NCI-H345 treated with DMSO at 0.1 percent for 48 hours (cell line): ENCODE measurements at regions not wholly inside any gene's neighbourhood (a gene's known extent, or its start where the extent isn't known, plus 50 kb on each side); places are given as distances from the start of the nearest gene placed in this dataset.

ENCODE experiments used
- DNase-seq: peaks from one replicate; lab custom pipeline; 2025; ENCODE audit not compliant: unreplicated experiment; lab: John Stamatoyannopoulos, UW

- DNase-seq: no peak
Measured at GRCh38 chr12:41893491-41893890, 251.2 kb downstream of the GXYLT1 start.

GRCh38 chr12:41892302-41892701, 252.4 kb downstream of the GXYLT1 start:
- DNase-seq: no peak

DNA sequence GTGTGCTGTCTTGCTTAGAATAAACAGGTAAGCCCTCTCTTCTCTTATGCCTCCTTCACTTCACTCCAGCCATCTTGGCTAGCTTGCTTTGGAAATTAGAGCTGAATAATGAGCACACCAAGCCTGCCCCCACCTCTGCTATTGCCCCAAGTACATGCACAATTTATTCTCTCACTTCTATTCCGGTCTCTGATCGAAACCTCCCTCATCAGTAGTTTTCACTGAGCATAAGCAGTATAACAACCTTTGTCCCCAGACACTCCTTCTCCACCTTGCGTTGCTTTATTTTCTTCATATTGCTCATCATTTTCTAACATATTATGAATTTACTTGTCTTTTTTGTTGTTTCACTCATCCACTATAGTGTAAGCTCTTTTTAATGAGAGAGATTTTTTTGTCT, 253.4 kb downstream of the GXYLT1 start:
- no peak for DNase-seq

DNA sequence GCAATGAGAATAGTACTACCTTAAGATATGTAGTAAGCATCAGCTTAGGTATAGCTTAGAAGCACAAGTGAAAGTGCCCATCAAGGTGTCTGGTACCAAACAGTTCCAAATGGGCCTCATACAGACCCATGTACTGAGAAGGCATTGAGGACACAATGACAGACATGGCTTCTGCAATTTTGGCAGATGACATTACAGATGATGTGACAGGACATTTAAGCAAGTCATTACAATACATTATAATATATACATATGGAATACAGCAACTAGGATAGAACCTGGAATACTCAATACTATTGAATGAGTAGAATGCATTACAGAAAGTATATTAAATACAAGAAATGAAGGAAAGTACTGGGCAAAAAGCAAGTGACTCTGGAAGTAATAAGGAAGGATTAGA, 256.4 kb downstream of the GXYLT1 start:
- DNase-seq: no peak

DNA sequence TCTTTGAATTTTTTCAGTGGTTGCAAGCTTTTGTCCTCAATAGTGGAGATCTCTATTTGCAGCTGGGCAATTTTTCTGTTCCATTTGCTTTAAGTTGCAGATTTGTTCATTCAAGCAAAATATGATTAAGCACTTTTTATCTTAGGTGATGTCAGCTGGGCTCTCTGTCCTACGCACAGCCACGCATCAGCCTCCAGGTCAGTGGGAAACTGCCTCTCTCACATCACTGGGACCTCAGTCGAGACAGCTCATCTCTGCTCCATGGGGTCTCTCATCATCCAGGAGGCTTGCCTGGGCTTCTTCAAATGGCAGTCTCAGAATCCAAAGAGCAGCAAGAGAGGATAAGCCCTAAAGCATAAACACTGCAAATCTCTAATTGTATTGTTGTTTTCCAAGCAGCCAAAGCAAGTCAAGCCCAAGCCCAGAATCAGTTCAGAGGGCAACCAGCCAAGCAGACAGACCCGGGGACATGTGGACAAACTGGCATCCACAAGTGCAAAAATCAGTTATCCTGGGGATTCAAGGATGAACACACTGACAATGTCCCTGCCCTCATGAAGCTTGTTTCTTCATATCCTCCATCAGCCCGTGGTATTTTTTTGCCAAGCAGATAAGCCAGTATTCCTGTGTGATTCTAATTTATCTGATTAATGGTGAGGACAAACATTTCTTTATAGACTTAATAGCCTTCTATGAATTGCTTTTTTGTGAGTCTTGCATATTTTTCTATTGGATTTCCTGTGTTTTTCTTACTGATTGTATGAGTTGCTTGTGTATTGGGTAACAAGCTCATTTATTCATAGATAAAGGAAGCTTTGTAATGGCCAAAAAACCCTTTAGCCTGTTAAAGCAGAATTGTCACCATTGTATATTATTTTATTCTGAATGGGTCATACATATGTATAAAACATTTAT, 262.5 kb downstream of the GXYLT1 start:
- DNase-seq: no peak

DNA sequence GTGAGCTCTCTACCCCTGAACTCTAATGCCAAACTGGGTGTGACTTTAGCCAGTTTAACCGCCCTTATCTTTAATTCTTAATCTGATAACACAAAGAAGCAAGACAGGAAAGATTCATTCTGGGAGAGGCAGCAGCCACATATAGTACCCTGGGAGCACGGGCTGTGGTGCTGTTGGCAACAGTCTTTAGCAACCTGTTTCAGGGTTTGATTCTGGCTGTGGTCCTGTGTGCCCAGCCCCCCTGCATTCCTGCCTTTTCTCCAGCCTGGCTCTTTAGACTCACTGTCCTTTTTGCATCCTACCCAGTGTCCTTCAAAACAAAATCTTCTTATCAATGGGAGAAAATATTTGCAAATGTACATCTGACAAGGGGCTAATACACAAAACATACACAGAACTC, 275.2 kb downstream of the GXYLT1 start:
- no peak for DNase-seq

GRCh38 chr12:41866878-41867430, 277.7 kb downstream of the GXYLT1 start:
- DNase-seq: no peak

- DNase-seq: no peak
Measured at GRCh38 chr12:41856228-41856627, 288.4 kb downstream of the GXYLT1 start.

DNA sequence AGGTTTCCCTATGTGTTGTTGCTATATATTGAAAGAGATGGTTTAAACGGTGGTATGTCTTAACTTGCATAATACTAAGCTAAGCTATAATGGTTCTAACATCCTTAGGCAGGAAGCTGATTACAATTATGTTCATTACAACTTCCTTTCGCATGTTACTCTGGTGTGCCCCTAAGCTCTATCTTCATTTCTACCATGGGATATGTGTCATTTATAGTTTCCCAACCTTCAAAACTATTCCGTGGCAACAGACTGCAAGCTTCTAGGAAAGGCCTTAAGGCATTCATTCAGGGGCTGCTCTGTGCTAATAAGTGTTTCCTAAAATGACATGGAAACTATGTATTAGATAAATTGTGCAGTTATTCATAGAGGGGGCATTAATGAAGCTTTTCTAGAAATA, 294.6 kb downstream of the GXYLT1 start:
- no peak for DNase-seq

DNA sequence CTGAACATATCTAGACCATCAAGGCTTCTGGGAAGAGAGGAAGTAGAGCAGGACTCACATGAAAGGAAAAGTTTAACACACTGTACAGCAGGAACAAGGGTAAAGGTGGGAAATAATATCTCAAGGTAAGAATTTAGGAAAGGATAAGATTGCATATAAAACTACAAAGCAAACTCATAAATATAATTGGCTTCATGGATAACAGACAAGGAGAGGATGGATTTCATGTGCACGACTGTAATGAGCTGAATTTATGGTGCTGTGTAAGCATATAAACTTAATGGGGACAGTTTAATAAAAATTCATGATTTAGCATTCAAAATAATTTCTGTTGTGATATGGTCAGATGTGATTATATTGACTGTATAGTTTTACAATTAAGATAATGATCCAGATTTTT, 298.0 kb downstream of the GXYLT1 start:
- DNase-seq: no peak

GRCh38 chr12:41836416-41836815, 308.3 kb downstream of the GXYLT1 start:
- no peak for DNase-seq

- no peak for DNase-seq
Measured at GRCh38 chr12:41835556-41835955, 309.1 kb downstream of the GXYLT1 start.

DNA sequence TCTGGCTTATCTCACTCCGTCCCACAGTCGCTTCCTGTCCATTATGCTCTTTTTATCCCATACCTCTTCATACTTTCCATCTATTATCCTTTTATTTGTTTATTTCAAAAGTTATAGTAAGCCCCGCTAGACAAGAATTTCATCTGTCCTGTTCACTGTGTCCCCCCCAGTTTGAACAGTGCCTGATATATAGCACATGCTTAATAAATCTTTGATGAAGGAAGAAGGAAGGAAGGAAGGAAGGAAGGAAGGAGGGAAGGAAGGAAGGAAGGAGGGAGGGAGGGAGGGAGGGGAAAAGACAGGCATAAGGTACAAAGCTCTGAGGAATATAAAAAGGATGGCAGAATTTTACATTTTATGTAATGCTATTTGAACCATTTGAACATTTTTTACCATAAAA, 324.7 kb downstream of the GXYLT1 start:
- DNase-seq: no peak

DNA sequence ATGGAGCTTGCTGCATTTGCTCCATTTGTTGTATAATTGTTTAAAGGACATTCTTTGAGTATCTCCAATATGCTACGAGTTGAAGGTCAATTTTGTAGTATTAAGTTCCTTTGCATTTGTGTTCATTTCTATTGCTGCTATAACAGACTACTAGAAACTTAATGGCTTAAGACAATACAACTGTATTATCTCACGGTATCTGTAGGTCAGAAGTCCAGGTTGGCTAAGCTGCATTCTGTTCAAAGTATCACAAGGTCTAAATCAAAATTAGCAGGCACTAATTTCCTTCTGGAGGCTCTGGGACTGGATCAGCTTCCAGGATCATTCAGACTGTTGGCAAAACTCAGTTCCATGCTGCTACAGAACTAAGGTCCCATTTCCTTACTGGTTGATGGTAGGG, 340.6 kb downstream of the GXYLT1 start:
- no peak for DNase-seq

- DNase-seq: no peak
Measured at GRCh38 chr12:41802803-41803202, 341.9 kb downstream of the GXYLT1 start.

- no peak for DNase-seq
Measured at GRCh38 chr12:41801261-41801660, 343.4 kb downstream of the GXYLT1 start.

GRCh38 chr12:41799671-41800070, 345.0 kb downstream of the GXYLT1 start:
- DNase-seq: no peak

- DNase-seq: no peak
Measured at GRCh38 chr12:41795910-41796309, 348.8 kb downstream of the GXYLT1 start.

GRCh38 chr12:41795051-41795600, 349.5 kb downstream of the GXYLT1 start:
- DNase-seq: no peak

DNA sequence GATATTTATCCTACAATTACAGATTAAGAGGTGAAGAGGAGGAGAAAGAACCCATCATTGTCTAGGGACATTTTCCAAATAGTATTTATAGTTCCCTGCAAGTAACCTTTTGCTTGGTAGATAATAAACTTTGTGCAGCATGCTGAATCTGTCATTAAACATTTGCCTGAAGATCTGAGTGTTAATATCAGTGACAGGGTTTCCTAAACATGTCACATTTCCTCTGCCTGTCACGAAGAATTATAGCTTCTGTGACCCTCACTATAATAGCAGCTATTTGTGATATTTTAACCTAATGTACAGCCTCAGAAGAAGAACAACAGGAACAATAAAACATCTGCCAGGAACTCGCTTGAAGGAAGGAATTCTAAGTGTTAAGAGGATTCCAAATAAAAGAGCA, 350.3 kb downstream of the GXYLT1 start:
- DNase-seq: no peak

DNA sequence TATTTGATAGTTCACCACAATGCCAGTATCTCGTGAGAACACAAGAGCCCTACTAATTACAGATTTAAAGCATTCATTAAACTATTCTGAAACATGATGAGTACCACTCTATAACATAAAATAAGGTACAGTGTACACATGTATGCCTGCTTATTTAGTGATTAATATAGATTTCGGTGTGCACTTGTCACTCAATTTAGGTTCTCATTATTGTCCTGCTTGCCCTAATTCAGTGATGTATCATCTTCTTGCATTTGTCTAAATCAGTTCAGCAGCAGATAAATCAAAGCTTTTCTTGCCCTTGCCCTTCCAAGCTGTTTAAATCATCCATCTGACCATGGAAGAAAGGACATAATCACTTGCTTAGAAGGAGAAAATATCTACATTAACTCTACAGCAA, 359.7 kb downstream of the GXYLT1 start:
- DNase-seq: no peak

DNA sequence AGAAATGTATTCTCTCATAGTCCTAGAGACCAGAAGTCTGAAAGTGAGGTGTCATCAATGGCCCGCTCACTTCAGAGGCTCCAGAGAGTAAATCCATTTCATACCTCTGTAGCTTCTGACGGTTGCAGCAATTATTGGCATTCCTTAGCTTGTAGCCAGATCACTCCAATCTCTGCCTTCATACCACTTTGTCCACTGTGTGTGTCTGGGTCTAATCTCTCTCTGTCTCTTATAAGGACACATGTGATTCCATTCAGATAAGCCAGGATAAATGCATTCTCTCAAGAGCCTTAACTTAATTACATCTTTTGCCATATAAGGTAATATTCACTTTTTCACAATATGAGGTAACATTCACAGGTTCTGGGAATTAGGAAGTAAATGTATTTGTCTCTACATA, 365.7 kb downstream of the GXYLT1 start:
- DNase-seq: no peak
